IMR-90 (cell line): ENCODE measurements at regions not wholly inside any gene's neighbourhood (a gene's known extent, or its start where the extent isn't known, plus 50 kb on each side); places are given as distances from the start of the nearest gene placed in this dataset.

ENCODE experiments used
- ATAC-seq: fragments of 200-7000 bp; cut with Tn5 transposase; 2 replicates; pipeline ENCODE4 v1.9.1; 2020; ENCODE audit warnings: low read depth, mild to moderate bottlenecking, moderate library complexity
- BruUV-seq: library from RNA; stranded (reverse); fragments of 400-500 nt; replicated peaks from 2 replicates; lab custom pipeline; 2021; lab: Mats Ljungman, UMichigan
- CTCF ChIA-PET: fragments of 300-600 bp; formaldehyde crosslinking; extraction: SDS; loops from one replicate; lab custom pipeline; 2021; ENCODE audit warnings: antibody characterized with exemption; lab: Yijun Ruan, JAX
- POLR2A ChIA-PET: fragments of 300-600 bp; sonication (Branson Sonifier 250); formaldehyde crosslinking; loops from one replicate; lab custom pipeline; 2022; ENCODE audit warnings: antibody characterized with exemption; ENCODE audit not compliant: unreplicated experiment; lab: Charles Lee
- DNase-seq: peaks from one replicate; pipeline ENCODE4 v3.0.0; 2013
- H2AFZ ChIP-seq: replicated peaks from 2 replicates; pipeline ENCODE3; 2013; ENCODE audit warnings: low read length, mild to moderate bottlenecking; ENCODE audit not compliant: poor library complexity
- H2AK5ac ChIP-seq: 2 replicates; pipeline ENCODE4 v1.6.1; 2013; ENCODE audit warnings: low read depth, low read length, inconsistent platforms
- H2AK9ac ChIP-seq: replicated peaks from 2 replicates; pipeline ENCODE3; 2013; ENCODE audit warnings: mild to moderate bottlenecking, low read depth, low read length, moderate library complexity; ENCODE audit not compliant: poor library complexity
- H2BK120ac ChIP-seq: 2 replicates; pipeline ENCODE4 v1.6.1; 2013; ENCODE audit warnings: low read depth, low read length, inconsistent platforms
- H2BK15ac ChIP-seq: 3 replicates; pipeline ENCODE4 v1.6.1; 2013; ENCODE audit warnings: low read depth, low read length, inconsistent platforms
- H2BK20ac ChIP-seq: 2 replicates; pipeline ENCODE4 v1.6.1; 2013; ENCODE audit warnings: low read depth, mild to moderate bottlenecking, inconsistent platforms, low read length, moderate library complexity
- H2BK5ac ChIP-seq: 2 replicates; pipeline ENCODE4 v1.6.1; 2013; ENCODE audit warnings: mild to moderate bottlenecking, low read depth, low read length, inconsistent platforms; ENCODE audit not compliant: poor library complexity, severe bottlenecking
- H3K14ac ChIP-seq: replicated peaks from 2 replicates; pipeline ENCODE4 v1.6.1; 2013; ENCODE audit warnings: low read depth, low read length, inconsistent platforms
- H3K18ac ChIP-seq: 2 replicates; pipeline ENCODE4 v1.6.1; 2013; ENCODE audit warnings: low read depth, low read length, control low read depth
- H3K23ac ChIP-seq: 2 replicates; pipeline ENCODE4 v1.6.1; 2013; ENCODE audit warnings: low read depth, low read length, inconsistent platforms
- H3K27ac ChIP-seq: 2 replicates; pipeline ENCODE4 v1.5.1; 2013; ENCODE audit warnings: mild to moderate bottlenecking, control low read depth, low read length; ENCODE audit not compliant: insufficient read depth
- H3K27me3 ChIP-seq: 2 replicates; pipeline ENCODE4 v1.6.1; 2013; ENCODE audit warnings: low read length; ENCODE audit not compliant: control insufficient read depth, insufficient read depth
- H3K36me3 ChIP-seq: 2 replicates; pipeline ENCODE4 v1.6.1; 2013; ENCODE audit warnings: low read length, mixed read lengths; ENCODE audit not compliant: control insufficient read depth, insufficient read depth
- H3K4ac ChIP-seq: 2 replicates; pipeline ENCODE4 v1.6.1; 2013; ENCODE audit warnings: low read depth, low read length, inconsistent platforms
- H3K4me1 ChIP-seq: 2 replicates; pipeline ENCODE4 v1.6.1; 2013; ENCODE audit warnings: low read length, mixed read lengths; ENCODE audit not compliant: control insufficient read depth, insufficient read depth
- H3K4me2 ChIP-seq: 2 replicates; pipeline ENCODE4 v1.6.1; 2013; ENCODE audit warnings: low read depth, mild to moderate bottlenecking, control low read depth, low read length, moderate library complexity
- H3K4me3 ChIP-seq: 2 replicates; pipeline ENCODE4 v1.5.1; 2013; ENCODE audit warnings: low read depth, mild to moderate bottlenecking, control low read depth, low read length, moderate library complexity; ENCODE audit not compliant: insufficient read depth
- H3K56ac ChIP-seq: 2 replicates; pipeline ENCODE4 v1.6.1; 2013; ENCODE audit warnings: low read length, inconsistent platforms; ENCODE audit not compliant: insufficient read depth; ENCODE audit errors: extremely low read depth
- H3K79me1 ChIP-seq, 2 experiments: 2 replicates each; pipeline ENCODE4 v1.6.1; 2013; ENCODE audit warnings: low read length in 2 of 2, inconsistent platforms in 1 of 2, low read depth in 1 of 2
- H3K9ac ChIP-seq: 2 replicates; pipeline ENCODE4 v1.6.1; 2013; ENCODE audit warnings: low read depth, low read length, control low read depth
- H3K9me1 ChIP-seq: 2 replicates; pipeline ENCODE4 v1.6.1; 2013; ENCODE audit warnings: low read length, inconsistent platforms; ENCODE audit not compliant: insufficient read depth
- H3K9me3 ChIP-seq: 2 replicates; pipeline ENCODE4 v1.6.1; 2013; ENCODE audit warnings: low read length; ENCODE audit not compliant: control insufficient read depth, insufficient read depth
- H4K20me1 ChIP-seq: 2 replicates; pipeline ENCODE4 v1.6.1; 2013; ENCODE audit warnings: low read length, inconsistent platforms; ENCODE audit not compliant: insufficient read depth
- H4K5ac ChIP-seq: 2 replicates; pipeline ENCODE4 v1.6.1; 2013; ENCODE audit warnings: mild to moderate bottlenecking, low read depth, low read length, control low read depth
- H4K8ac ChIP-seq, 2 experiments: 2 replicates each; pipeline ENCODE4 v1.6.1; 2013; ENCODE audit warnings: low read depth in 2 of 2, low read length in 2 of 2, control low read depth in 1 of 2, inconsistent platforms in 1 of 2
- H4K91ac ChIP-seq: 2 replicates; pipeline ENCODE4 v1.6.1; 2013; ENCODE audit warnings: low read depth, low read length, inconsistent platforms; ENCODE audit not compliant: insufficient read depth
- CHD1 ChIP-seq: IDR thresholded peaks from 2 replicates; pipeline ENCODE4 v1.6.1; 2012; ENCODE audit warnings: low read depth, low read length, improper control_type of control experiment
- ELK1 ChIP-seq: fragments of 150-350 bp; IDR thresholded peaks from 2 replicates; pipeline ENCODE4 v1.6.1; 2016; ENCODE audit warnings: low read depth, mild to moderate bottlenecking, low read length, moderate library complexity, borderline replicate concordance
- POLR2A ChIP-seq: IDR thresholded peaks from 2 replicates; pipeline ENCODE4 v1.6.1; 2012; ENCODE audit warnings: mild to moderate bottlenecking, low read depth, low read length
- RAD21 ChIP-seq: IDR thresholded peaks from 2 replicates; pipeline ENCODE4 v1.6.1; 2012; ENCODE audit warnings: low read length, improper control_type of control experiment
- RFX5 ChIP-seq: IDR thresholded peaks from 2 replicates; pipeline ENCODE4 v1.8.0; 2012; ENCODE audit warnings: low read depth, mild to moderate bottlenecking, low read length, moderate library complexity
- WGBS, 2 experiments: methylation state at CpG; one replicate each; pipeline versions ENCODE4 v1.1.5 to v1.1.7; 2013; ENCODE audit warnings: missing lambda C conversion rate in 2 of 2; ENCODE audit not compliant: insufficient read length in 1 of 2; ENCODE audit errors: extremely low coverage in 2 of 2; 5-methylcytosine and 5-hydroxymethylcytosine counted together
- dilution Hi-C: fragments of 300-500 bp; cut with HindIII; formaldehyde crosslinking; loops from one replicate; pipeline ENCODE4 v1.14.3; 2018; ENCODE audit warnings: low sequenced_read_pairs; ENCODE audit not compliant: unreplicated experiment
- in situ Hi-C: fragments of 300-500 bp; cut with MboI; formaldehyde crosslinking; loops from 3 replicates; pipeline ENCODE4 v1.14.3; 2019; ENCODE audit warnings: low sequenced_read_pairs, inconsistent platforms, mixed read lengths
- intact Hi-C: fragments of 100-400 bp; cut with micrococcal nuclease; formaldehyde crosslinking; loops from 2 replicates; pipeline ENCODE4 v1.10.0; 2022

GRCh38 chr2:235343869-235344268 is 150.0 kb upstream of the AGAP1 start:
- Histone ChIP-seq H3K9ac (no peak overlapping the region), H3K56ac (no peak overlapping the region), H3K79me1 (no peaks in the 10 kb centered on the region), H4K5ac (no peak overlapping the region), H2BK15ac (no peak overlapping the region), H2BK5ac (no peak overlapping the region), H3K27ac (no peak overlapping the region), H3K14ac (no peak overlapping the region), H3K27me3 (no peaks in the 10 kb centered on the region; the same call in 1 of the 2 replicates), H3K4me2 (no peak overlapping the region), H4K8ac (no peak overlapping the region), H3K9me1 (0 out of 2 replicates have a peak, but pooled peaks cover 7% of the 10 kb centered on the region), H3K4me3 (no peak overlapping the region), H3K9me3 (peaks cover 7% of the 10 kb centered on the region), H3K4me1 (peaks cover 2% of the 10 kb centered on the region; the same call in 1 of the 2 replicates), H3K36me3 (no peaks in the 10 kb centered on the region), H3K18ac (no peak overlapping the region), H2BK20ac (no peak overlapping the region), H4K20me1 (no peaks in the 10 kb centered on the region), H4K91ac (no peak overlapping the region; the same call in 1 of the 2 replicates), H3K23ac (no peak overlapping the region), H2BK120ac (no peak overlapping the region), H2AK9ac (no peak overlapping the region), H2AK5ac (no peak overlapping the region), H3K4ac (no peak overlapping the region; the same call in 1 of the 2 replicates), H2AFZ (peak overlapping the region; percentile 24)
- dilution Hi-C loops (no loop called here), intact Hi-C loops (no loop called here), in situ Hi-C loops (no loop called here)
- no TSS peak for BruUV-seq
- DNase-seq: peak; percentile 11
- TF ChIP-seq RFX5: no peak
- no peak for TF ChIP-seq RAD21
- TF ChIP-seq ELK1: no peak
- no peak for TF ChIP-seq POLR2A
- TF ChIP-seq CHD1: no peak
- CTCF ChIA-PET: interaction anchor here (0.6 kb wide), 1 partner anchor 25 kb away, joined by 3 read pairs; no protein-coding TSS in a partner anchor
- no peak for ATAC-seq
- POLR2A ChIA-PET: no interaction called here
- 45% methylated on average over 10 of the region's 10 CpGs; no CpG with 5 or more reads in 1 of the 2 experiments for WGBS, 2 experiments
